A549 (cell line): ENCODE measurements at regions not wholly inside any gene's neighbourhood (a gene's known extent, or its start where the extent isn't known, plus 50 kb on each side); places are given as distances from the start of the nearest gene placed in this dataset.

Experiments
- ATAC-seq, 2 experiments: fragments of 200-7000 bp in 1 of 2; fragments of >200 bp in 1 of 2; cut with Nextera tagmentation in 1 of 2; cut with Tn5 transposase in 1 of 2; 3 replicates each; pipeline versions ENCODE4 v1.8.0 to v1.9.1; 2018 to 2020; ENCODE audit warnings: mild to moderate bottlenecking in 1 of 2, moderate library complexity in 1 of 2
- CTCF ChIA-PET: fragments of 300-600 bp; sonication (Branson Sonifier 250); formaldehyde crosslinking; extraction: SDS; loops from one replicate; lab custom pipeline; 2021; ENCODE audit warnings: antibody characterized with exemption, inconsistent platforms; lab: Yijun Ruan, JAX
- POLR2A ChIA-PET: fragments of 350-600 bp; formaldehyde crosslinking; extraction: SDS; loops from one replicate; lab custom pipeline; 2021; ENCODE audit warnings: antibody characterized with exemption, inconsistent platforms; lab: Yijun Ruan, JAX
- DNase-seq, 2 experiments: peaks; one replicate each; pipeline versions ENCODE4 v3.0.0 to v3.0.0-alpha.2; 2011 to 2016; ENCODE audit warnings: low read depth in 1 of 2, low spot score in 1 of 2
- FAIRE-seq: peaks from 2 replicates; lab custom pipeline; 2011; peaks lifted over from hg19 to GRCh38; lab: Jason Lieb, UNC
- H3K27ac ChIP-seq, 2 experiments: fragments of >200 bp; sonication (Bioruptor Twin); formaldehyde crosslinking; 3 replicates each; pipeline ENCODE4 v1.5.1; 2016 to 2017
- H3K4me1 ChIP-seq: fragments of >200 bp; sonication (Bioruptor Twin); formaldehyde crosslinking; 3 replicates; pipeline ENCODE4 v1.6.1; 2016
- H3K4me2 ChIP-seq: fragments of >200 bp; sonication (Bioruptor Twin); formaldehyde crosslinking; 3 replicates; pipeline ENCODE4 v1.6.1; 2016
- H3K4me3 ChIP-seq: fragments of >200 bp; sonication (Bioruptor Twin); formaldehyde crosslinking; 3 replicates; pipeline ENCODE4 v1.5.1; 2016
- H3K9me3 ChIP-seq: fragments of >200 bp; sonication (Bioruptor Twin); formaldehyde crosslinking; 3 replicates; pipeline ENCODE4 v1.6.1; 2016
- ATOH8 ChIP-seq: fragments of 250-450 bp; sonication (Bioruptor Pico); IDR thresholded peaks from 2 replicates; pipeline ENCODE4 v1.5.0; 2020; ENCODE audit warnings: low read depth, mild to moderate bottlenecking, moderate library complexity
- BHLHE40 ChIP-seq: IDR thresholded peaks from 2 replicates; pipeline ENCODE4 v1.6.1; 2012; ENCODE audit warnings: low read depth, low read length, inconsistent platforms
- CBX8 ChIP-seq: fragments of 200-600 bp; sonication (generic); IDR thresholded peaks from 2 replicates; pipeline ENCODE4 v1.6.1; 2016
- CEBPB ChIP-seq, 2 experiments: fragments of >200 bp in 1 of 2; sonication (Bioruptor Twin) in 1 of 2; formaldehyde crosslinking in 1 of 2; IDR thresholded peaks; 2 replicates each; pipeline ENCODE4 v1.6.1; 2012 to 2016
- CHD2 ChIP-seq: fragments of 150-350 bp; IDR thresholded peaks from 2 replicates; pipeline ENCODE4 v1.6.1; 2014; ENCODE audit warnings: low read length; ENCODE audit not compliant: partially characterized antibody
- CHD4 ChIP-seq: fragments of 200-600 bp; sonication (generic); IDR thresholded peaks from 2 replicates; pipeline ENCODE4 v1.6.1; 2016; ENCODE audit warnings: antibody characterized with exemption, mild to moderate bottlenecking, borderline replicate concordance
- ESRRA ChIP-seq: fragments of 150-350 bp; IDR thresholded peaks from 2 replicates; pipeline ENCODE4 v1.6.1; 2014; ENCODE audit warnings: mild to moderate bottlenecking, low read length, borderline replicate concordance
- FOSL2 ChIP-seq, 2 experiments: fragments of 450-650 bp in 1 of 2; fragments of >200 bp in 1 of 2; sonication (Bioruptor Twin) in 1 of 2; formaldehyde crosslinking; IDR thresholded peaks; 2 replicates each; pipeline versions ENCODE4 v1.5.0 to v1.6.1; 2016 to 2020; ENCODE audit warnings: mild to moderate bottlenecking in 1 of 2, moderate library complexity in 1 of 2
- FOXS1 ChIP-seq: fragments of 250-450 bp; sonication (Bioruptor Pico); IDR thresholded peaks from 2 replicates; pipeline ENCODE4 v1.5.0; 2020; ENCODE audit warnings: mild to moderate bottlenecking, moderate library complexity
- HEYL ChIP-seq: fragments of 250-450 bp; sonication (Bioruptor Pico); IDR thresholded peaks from 2 replicates; pipeline ENCODE4 v1.8.0; 2021; ENCODE audit warnings: mild to moderate bottlenecking, moderate library complexity
- HOXB13 ChIP-seq: fragments of 250-450 bp; sonication (Bioruptor Pico); IDR thresholded peaks from 2 replicates; pipeline ENCODE4 v1.5.0; 2020; ENCODE audit warnings: low read depth, mild to moderate bottlenecking, moderate library complexity
- HOXB5 ChIP-seq: fragments of 250-450 bp; sonication (Bioruptor Pico); IDR thresholded peaks from 2 replicates; pipeline ENCODE4 v1.5.0; 2020; ENCODE audit warnings: mild to moderate bottlenecking, moderate library complexity
- JUNB ChIP-seq: fragments of >200 bp; sonication (Bioruptor Twin); formaldehyde crosslinking; IDR thresholded peaks from 2 replicates; pipeline ENCODE4 v1.6.1; 2016
- MAX ChIP-seq: IDR thresholded peaks from 2 replicates; pipeline ENCODE4 v1.6.1; 2012
- RCOR1 ChIP-seq: fragments of 150-350 bp; IDR thresholded peaks from 2 replicates; pipeline ENCODE4 v1.6.1; 2014; ENCODE audit warnings: antibody characterized with exemption, low read length, low read depth
- RFX5 ChIP-seq: fragments of 450-650 bp; IDR thresholded peaks from 2 replicates; pipeline ENCODE4 v1.7.1; 2014; ENCODE audit warnings: antibody characterized with exemption, mild to moderate bottlenecking, moderate library complexity
- TFCP2L1 ChIP-seq: fragments of 250-450 bp; sonication (Bioruptor Pico); IDR thresholded peaks from 2 replicates; pipeline ENCODE4 v1.5.0; 2021; ENCODE audit warnings: mild to moderate bottlenecking
- TP53 ChIP-seq: fragments of 250-450 bp; sonication (Bioruptor Pico); IDR thresholded peaks from 2 replicates; pipeline ENCODE4 v1.5.0; 2021; ENCODE audit warnings: mild to moderate bottlenecking, moderate library complexity
- ZC3H11A ChIP-seq: fragments of 450-650 bp; IDR thresholded peaks from 2 replicates; pipeline ENCODE4 v1.6.1; 2014; ENCODE audit warnings: antibody characterized with exemption, mild to moderate bottlenecking
- WGBS: methylation state at CpG from one replicate; pipeline ENCODE4 v1.1.6; 2017; ENCODE audit errors: missing lambda C conversion rate; 5-methylcytosine and 5-hydroxymethylcytosine counted together

GRCh38 chr1:186540521-186540920 is 79.6 kb upstream of the PDC start:
- Histone ChIP-seq H3K4me3 (no peak overlapping the region), H3K27ac (no peak overlapping the region), H3K9me3 (0 out of 3 replicates have a peak, but pooled peaks cover 2% of the 10 kb centered on the region), H3K4me2 (no peak overlapping the region), H3K4me1 (peaks cover 12% of the 10 kb centered on the region)
- TF ChIP-seq BHLHE40: no peak
- TF ChIP-seq HOXB5 (CRISPR knock-in tag): no peak
- no peak for TF ChIP-seq TP53 (CRISPR knock-in tag)
- no peak for TF ChIP-seq CBX8
- no peak for TF ChIP-seq ZC3H11A
- no peak for TF ChIP-seq FOXS1 (CRISPR knock-in tag)
- TF ChIP-seq TFCP2L1 (CRISPR knock-in tag): no peak
- no peak for TF ChIP-seq RFX5
- TF ChIP-seq ATOH8: no peak
- no peak for TF ChIP-seq MAX
- TF ChIP-seq HEYL (CRISPR knock-in tag): no peak
- no peak for TF ChIP-seq ESRRA
- TF ChIP-seq HOXB13 (CRISPR knock-in tag): no peak
- TF ChIP-seq CHD2: no peak
- no peak for ATAC-seq
- FAIRE-seq: no peak
- CTCF ChIA-PET: no interaction called here
- WGBS: 73% methylated on average over 3 of the region's 3 CpGs
- POLR2A ChIA-PET: no interaction called here
- no peak for DNase-seq

- FAIRE-seq (no peak), ATAC-seq (peak in 1 of 2 experiments; percentile 33; a peak in 1 of 6 replicates), DNase-seq (no peak)
- Histone ChIP-seq H3K4me2 (peak overlapping the region; percentile 63), H3K9me3 (no peaks in the 10 kb centered on the region), H3K4me3 (no peak overlapping the region), H3K27ac (peak overlapping the region; percentile 66 to 73), H3K4me1 (peaks cover 23% of the 10 kb centered on the region)
- POLR2A ChIA-PET: no interaction called here
- CTCF ChIA-PET: interaction anchor here (1.3 kb wide), 1 partner anchor 14 kb away, joined by 3 read pairs; no protein-coding TSS in a partner anchor
- 93% methylated on average over 3 of the region's 3 CpGs for WGBS
- TF ChIP-seq FOSL2 (IDR thresholded peaks at IDR 0.05) (no peak), FOSL2 (CRISPR knock-in tag; IDR thresholded peaks at IDR 0.05) (no peak), CEBPB (IDR thresholded peaks at IDR 0.05) (peak; percentile 33 to 38; a peak in 2 of 4 replicates), CHD4 (no peak), ESRRA (no peak)
These were observed 75.5 kb upstream of the PDC start for GRCh38 chr1:186536273-186536890.

- ATAC-seq (peak; percentile 64 to 73; a peak in 5 of 6 replicates), FAIRE-seq (no peak), DNase-seq (peak; percentile 32 to 50)
- POLR2A ChIA-PET: no interaction called here
- Histone ChIP-seq H3K9me3 (no peaks in the 10 kb centered on the region), H3K4me1 (peaks cover 23% of the 10 kb centered on the region), H3K4me3 (no peak overlapping the region), H3K4me2 (peak overlapping the region; percentile 63), H3K27ac (peak overlapping the region; percentile 66 to 78)
- CTCF ChIA-PET: interaction anchor here (0.7 to 1.3 kb wide), 2 partner anchors 13 to 33 kb away, joined by 3 to 4 read pairs; no protein-coding TSS in a partner anchor
- 31% methylated on average over 5 of the region's 5 CpGs for WGBS
- TF ChIP-seq TFCP2L1 (CRISPR knock-in tag) (no peak), JUNB (0 out of 2 replicates have a peak, but pooled peaks have one; percentile 26), FOSL2 (IDR thresholded peaks at IDR 0.05) (no peak; the same call in 1 of the 2 replicates), FOSL2 (CRISPR knock-in tag; IDR thresholded peaks at IDR 0.05) (peak; percentile 26; the same call in 1 of the 2 replicates), RCOR1 (no peak)
- TF ChIP-seq, all 56 proteins: peak for 2
These were observed 74.6 kb upstream of the PDC start for GRCh38 chr1:186535388-186536133.
